ENCODE measurements at regions not wholly inside any gene's neighbourhood (a gene's known extent, or its start where the extent isn't known, plus 50 kb on each side); places are given as distances from the start of the nearest gene placed in this dataset.

DNA sequence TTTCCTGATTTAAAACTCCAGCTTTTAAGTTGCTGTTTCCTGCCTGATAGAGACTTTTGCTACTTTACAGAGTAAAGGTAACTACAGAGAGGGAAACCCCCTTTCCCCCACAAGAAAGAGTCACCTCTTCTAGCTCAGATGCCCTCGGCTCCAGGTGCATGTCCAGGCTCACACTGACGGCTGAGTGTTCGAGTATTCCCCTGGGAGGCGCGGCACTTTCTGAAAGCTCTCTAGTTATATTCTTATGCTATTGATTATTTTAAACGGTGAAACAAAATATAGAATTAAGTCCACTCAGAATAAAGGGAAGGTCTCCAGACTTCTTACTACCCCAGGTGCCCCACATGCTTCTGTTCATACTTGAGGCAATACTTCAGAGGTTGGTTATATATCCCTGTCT lies 160.3 kb upstream of the FMN2 start:
- POLR2A ChIA-PET, result no interaction called here
- Histone ChIP-seq H3K9me2 (ENCODE audit: insufficient read depth, low read length) (no peaks in the 10 kb centered on the region), H2AFZ (ENCODE audit: low read length) (no peak overlapping the region), H3K36me3 (ENCODE audit: insufficient read depth, low read length) (no peaks in the 10 kb centered on the region), H3K9me3 (ENCODE audit: low read length) (no peaks in the 10 kb centered on the region), H3K4me1 (ENCODE audit: insufficient read depth, low read length, poor library complexity, severe bottlenecking) (no peaks in the 10 kb centered on the region), H3K4me3 (ENCODE audit: low read depth, low read length, poor library complexity, severe bottlenecking) (no peak overlapping the region), H3K4me2 (ENCODE audit: low read length) (no peak overlapping the region), H4K20me1 (ENCODE audit: insufficient read depth, low read length) (no peaks in the 10 kb centered on the region), H3K27ac (ENCODE audit: low read depth, low read length, poor library complexity, severe bottlenecking) (no peak overlapping the region), H3K79me2 (ENCODE audit: insufficient read depth, low read depth, low read length) (no peaks in the 10 kb centered on the region)
- no peak for TF ChIP-seq EZH2phosphoT487 (IDR thresholded peaks at IDR 0.05; ENCODE audit: borderline replicate concordance, low read depth, low read length)
- TF ChIP-seq, protein P1, sequence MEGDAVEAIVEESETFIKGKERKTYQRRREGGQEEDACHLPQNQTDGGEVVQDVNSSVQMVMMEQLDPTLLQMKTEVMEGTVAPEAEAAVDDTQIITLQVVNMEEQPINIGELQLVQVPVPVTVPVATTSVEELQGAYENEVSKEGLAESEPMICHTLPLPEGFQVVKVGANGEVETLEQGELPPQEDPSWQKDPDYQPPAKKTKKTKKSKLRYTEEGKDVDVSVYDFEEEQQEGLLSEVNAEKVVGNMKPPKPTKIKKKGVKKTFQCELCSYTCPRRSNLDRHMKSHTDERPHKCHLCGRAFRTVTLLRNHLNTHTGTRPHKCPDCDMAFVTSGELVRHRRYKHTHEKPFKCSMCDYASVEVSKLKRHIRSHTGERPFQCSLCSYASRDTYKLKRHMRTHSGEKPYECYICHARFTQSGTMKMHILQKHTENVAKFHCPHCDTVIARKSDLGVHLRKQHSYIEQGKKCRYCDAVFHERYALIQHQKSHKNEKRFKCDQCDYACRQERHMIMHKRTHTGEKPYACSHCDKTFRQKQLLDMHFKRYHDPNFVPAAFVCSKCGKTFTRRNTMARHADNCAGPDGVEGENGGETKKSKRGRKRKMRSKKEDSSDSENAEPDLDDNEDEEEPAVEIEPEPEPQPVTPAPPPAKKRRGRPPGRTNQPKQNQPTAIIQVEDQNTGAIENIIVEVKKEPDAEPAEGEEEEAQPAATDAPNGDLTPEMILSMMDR (conservative IDR thresholded peaks at IDR 0.05; ENCODE audit: low read length), result no peak
- DNase-seq (ENCODE audit: low spot score), result no peak
- CTCF ChIA-PET (ENCODE audit: unreplicated experiment), result no interaction called here
- intact Hi-C loops (cut with micrococcal nuclease; ENCODE audit: unreplicated experiment), result no loop called here
- BruUV-seq (replicated peaks), result no TSS peak

DNA sequence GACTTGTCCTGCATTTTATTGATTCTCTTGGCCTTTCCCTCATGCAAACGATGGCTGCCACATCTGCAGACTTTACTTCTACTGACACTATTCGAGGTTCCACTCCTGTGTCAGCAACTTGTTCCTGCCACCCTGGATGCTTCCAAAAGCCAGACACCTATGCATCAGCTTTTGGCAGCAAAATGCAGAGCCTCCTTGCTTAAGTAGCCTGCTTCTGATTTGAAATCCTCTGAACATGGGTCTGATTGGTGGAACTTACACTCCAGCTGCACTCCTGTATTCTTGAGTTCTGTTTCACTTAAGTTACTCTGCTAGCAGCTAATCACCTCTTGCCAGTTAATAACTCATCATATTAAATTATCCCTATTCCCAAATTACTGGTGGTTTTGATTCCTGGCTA lies 152.1 kb upstream of the FMN2 start:
- no peak overlapping the region for H2AFZ ChIP-seq (ENCODE audit: low read length)
- ChIA-PET POLR2A (no interaction called here), CTCF (ENCODE audit: unreplicated experiment) (no interaction called here)
- no peaks in the 10 kb centered on the region for H3K79me2 ChIP-seq (ENCODE audit: insufficient read depth, low read depth, low read length)
- DNase-seq (ENCODE audit: low spot score), result no peak
- intact Hi-C loops (cut with micrococcal nuclease; ENCODE audit: unreplicated experiment), result no loop called here
- TF ChIP-seq, protein P1 (conservative IDR thresholded peaks at IDR 0.05; ENCODE audit: low read length), result no peak
- no peak for TF ChIP-seq EZH2phosphoT487 (IDR thresholded peaks at IDR 0.05; ENCODE audit: borderline replicate concordance, low read depth, low read length)
- BruUV-seq (replicated peaks), result no TSS peak
- H3K4me2 ChIP-seq (ENCODE audit: low read length), result no peak overlapping the region
- H4K20me1 ChIP-seq (ENCODE audit: insufficient read depth, low read length), result no peaks in the 10 kb centered on the region
- H3K4me3 ChIP-seq (ENCODE audit: low read depth, low read length, poor library complexity, severe bottlenecking), result no peak overlapping the region
- no peak overlapping the region for H3K27ac ChIP-seq (ENCODE audit: low read depth, low read length, poor library complexity, severe bottlenecking)
- H3K36me3 ChIP-seq (ENCODE audit: insufficient read depth, low read length), result no peaks in the 10 kb centered on the region
- H3K9me2 ChIP-seq (ENCODE audit: insufficient read depth, low read length), result no peaks in the 10 kb centered on the region
- H3K9me3 ChIP-seq (ENCODE audit: low read length), result no peaks in the 10 kb centered on the region
- H3K4me1 ChIP-seq (ENCODE audit: insufficient read depth, low read length, poor library complexity, severe bottlenecking), result no peaks in the 10 kb centered on the region

DNA sequence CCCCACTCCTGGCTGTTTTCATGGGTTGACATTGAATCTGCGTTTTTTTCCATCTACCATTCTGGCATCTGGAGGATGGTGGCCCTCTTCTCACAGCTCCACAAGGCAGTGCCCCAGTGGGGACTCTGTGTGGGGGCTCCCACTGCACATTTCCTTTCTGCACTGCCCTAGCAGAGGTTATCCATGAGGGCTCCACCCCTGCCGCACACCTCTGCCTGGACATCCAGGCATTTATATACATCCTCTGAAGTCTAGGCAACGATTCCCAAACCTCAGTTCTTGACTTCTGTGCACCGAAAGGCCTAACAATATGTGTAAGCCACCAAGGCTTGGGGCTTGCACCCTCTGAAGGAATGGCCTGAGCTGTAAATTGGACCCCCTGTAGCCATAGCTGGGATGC lies 147.9 kb upstream of the FMN2 start:
- ChIA-PET CTCF (ENCODE audit: unreplicated experiment) (no interaction called here), POLR2A (interaction anchor here (0.6 kb wide), 1 partner anchor 543 kb away, joined by 3 read pairs; no protein-coding TSS in a partner anchor)
- intact Hi-C loops (cut with micrococcal nuclease; ENCODE audit: unreplicated experiment), result no loop called here
- TF ChIP-seq, protein P1 (conservative IDR thresholded peaks at IDR 0.05; ENCODE audit: low read length), result no peak
- TF ChIP-seq EZH2phosphoT487 (IDR thresholded peaks at IDR 0.05; ENCODE audit: borderline replicate concordance, low read depth, low read length), result no peak
- H3K4me1 ChIP-seq (ENCODE audit: insufficient read depth, low read length, poor library complexity, severe bottlenecking), result no peaks in the 10 kb centered on the region
- H3K27ac ChIP-seq (ENCODE audit: low read depth, low read length, poor library complexity, severe bottlenecking), result no peak overlapping the region
- no peaks in the 10 kb centered on the region for H3K36me3 ChIP-seq (ENCODE audit: insufficient read depth, low read length)
- no peaks in the 10 kb centered on the region for H3K9me2 ChIP-seq (ENCODE audit: insufficient read depth, low read length)
- H3K79me2 ChIP-seq (ENCODE audit: insufficient read depth, low read depth, low read length), result no peaks in the 10 kb centered on the region
- H3K9me3 ChIP-seq (ENCODE audit: low read length), result no peaks in the 10 kb centered on the region
- no TSS peak for BruUV-seq (replicated peaks)
- H2AFZ ChIP-seq (ENCODE audit: low read length), result no peak overlapping the region
- H3K4me3 ChIP-seq (ENCODE audit: low read depth, low read length, poor library complexity, severe bottlenecking), result no peak overlapping the region
- no peak for DNase-seq (ENCODE audit: low spot score)
- no peak overlapping the region for H3K4me2 ChIP-seq (ENCODE audit: low read length)
- H4K20me1 ChIP-seq (ENCODE audit: insufficient read depth, low read length), result no peaks in the 10 kb centered on the region

Data from OCI-LY7 (cell line).